Activated CD8-positive, alpha-beta T cell treated with anti-CD3 and anti-CD28 coated beads, Interleukin-2, amount 10 ng/mL, durations not matched to agents 7 days and 5 days (primary cell): ENCODE measurements at regions not wholly inside any gene's neighbourhood (a gene's known extent, or its start where the extent isn't known, plus 50 kb on each side); places are given as distances from the start of the nearest gene placed in this dataset.

Source experiments
- ATAC-seq: fragments of 150-1000 bp; cut with Tn5 transposase; one replicate; pipeline ENCODE4 v1.10.0; 2021; ENCODE audit warnings: moderate library complexity
- CTCF ChIA-PET: fragments of 350-600 bp; sonication (Branson Sonifier 250); formaldehyde crosslinking; loops from one replicate; lab custom pipeline; 2021; ENCODE audit warnings: antibody characterized with exemption; lab: Charles Lee
- POLR2A ChIA-PET: fragments of 350-600 bp; sonication (Branson Sonifier 250); formaldehyde crosslinking; loops from one replicate; lab custom pipeline; 2021; ENCODE audit warnings: antibody characterized with exemption; lab: Charles Lee
- DNase-seq: peaks from one replicate; pipeline ENCODE4 v3.0.0-alpha.2; 2020
- H3K27ac Mint-ChIP-seq: one replicate; pipeline ENCODE4 v1.8.0; 2021; ENCODE audit warnings: mild to moderate bottlenecking, mixed read lengths
- H3K27me3 Mint-ChIP-seq: one replicate; pipeline ENCODE4 v1.8.0; 2021; ENCODE audit warnings: low read depth, mixed read lengths
- H3K36me3 Mint-ChIP-seq: one replicate; pipeline ENCODE4 v1.8.0; 2021; ENCODE audit warnings: low read depth, mixed read lengths
- H3K4me1 Mint-ChIP-seq: one replicate; pipeline ENCODE4 v1.8.0; 2021; ENCODE audit warnings: low read depth, mixed read lengths
- H3K4me3 Mint-ChIP-seq: one replicate; pipeline ENCODE4 v1.8.0; 2021; ENCODE audit warnings: mild to moderate bottlenecking, mixed read lengths
- H3K9me3 Mint-ChIP-seq: one replicate; pipeline ENCODE4 v1.8.0; 2022; ENCODE audit warnings: mixed read lengths; ENCODE audit not compliant: insufficient read depth

DNA sequence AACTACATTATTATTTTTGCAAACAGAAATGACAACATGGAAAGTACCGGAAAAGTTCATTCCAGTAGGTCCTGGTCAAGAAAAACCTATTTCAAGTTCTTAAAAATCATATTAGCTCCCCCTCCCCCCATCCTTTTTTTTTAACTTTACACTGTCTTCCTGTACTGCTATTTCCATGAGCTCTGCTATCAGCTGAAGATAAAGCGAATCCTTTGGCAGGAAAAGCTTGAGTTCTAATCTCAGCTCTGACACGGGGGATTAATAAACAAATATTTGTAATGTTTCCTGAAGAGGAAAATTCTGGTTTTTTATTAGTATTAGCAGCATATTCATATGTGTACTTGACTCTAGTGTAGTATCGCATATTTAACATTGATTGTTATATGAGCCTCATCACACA lies 190.7 kb upstream of the ESRRG start:
- H3K27ac Mint-ChIP-seq, result no peak overlapping the region
- no peak overlapping the region for H3K4me3 Mint-ChIP-seq
- H3K36me3 Mint-ChIP-seq, result no peaks in the 10 kb centered on the region
- CTCF ChIA-PET, result no interaction called here
- POLR2A ChIA-PET, result no interaction called here
- H3K27me3 Mint-ChIP-seq, result no peaks in the 10 kb centered on the region
- ATAC-seq (no peak), DNase-seq (no peak)
- no peaks in the 10 kb centered on the region for H3K9me3 Mint-ChIP-seq
- H3K4me1 Mint-ChIP-seq, result no peaks in the 10 kb centered on the region

DNA sequence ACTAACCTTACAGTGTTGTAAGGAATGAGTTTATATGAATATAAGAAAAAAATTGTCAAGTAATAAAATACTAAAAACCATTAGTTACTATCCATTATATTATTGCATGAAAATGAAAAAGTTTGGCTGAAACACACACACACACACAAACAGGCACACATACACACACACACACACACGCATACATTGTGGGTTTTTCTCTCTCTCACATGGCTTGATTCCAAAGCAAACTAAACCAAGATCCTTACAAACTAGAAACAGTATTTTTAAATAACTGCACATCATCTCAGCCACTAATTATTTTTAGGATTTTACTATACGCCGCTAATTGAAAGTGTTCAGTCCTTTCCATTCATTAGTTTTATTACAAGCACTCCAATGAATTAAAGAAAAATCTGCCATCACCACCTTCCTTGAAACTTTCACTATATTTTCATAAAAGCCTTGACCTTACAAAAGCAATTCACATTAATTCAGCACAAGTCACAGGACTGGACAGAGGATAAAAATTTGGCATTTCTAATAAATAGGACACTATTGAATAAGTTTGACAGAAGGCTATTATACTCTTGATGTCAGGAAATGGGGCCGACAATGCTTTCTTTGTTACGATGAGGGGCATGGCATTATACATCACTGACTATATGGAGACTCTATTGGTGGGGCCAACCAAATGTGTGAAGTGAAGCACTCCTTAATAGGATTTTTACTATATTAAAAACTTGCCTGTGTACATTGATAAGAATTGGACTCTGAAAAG lies 187.0 kb upstream of the ESRRG start:
- DNase-seq (no peak), ATAC-seq (no peak)
- CTCF ChIA-PET, result no interaction called here
- no peaks in the 10 kb centered on the region for H3K4me1 Mint-ChIP-seq
- H3K27ac Mint-ChIP-seq, result no peak overlapping the region
- H3K36me3 Mint-ChIP-seq, result no peaks in the 10 kb centered on the region
- H3K4me3 Mint-ChIP-seq, result no peak overlapping the region
- H3K27me3 Mint-ChIP-seq, result no peaks in the 10 kb centered on the region
- H3K9me3 Mint-ChIP-seq, result no peaks in the 10 kb centered on the region
- POLR2A ChIA-PET, result no interaction called here

DNA sequence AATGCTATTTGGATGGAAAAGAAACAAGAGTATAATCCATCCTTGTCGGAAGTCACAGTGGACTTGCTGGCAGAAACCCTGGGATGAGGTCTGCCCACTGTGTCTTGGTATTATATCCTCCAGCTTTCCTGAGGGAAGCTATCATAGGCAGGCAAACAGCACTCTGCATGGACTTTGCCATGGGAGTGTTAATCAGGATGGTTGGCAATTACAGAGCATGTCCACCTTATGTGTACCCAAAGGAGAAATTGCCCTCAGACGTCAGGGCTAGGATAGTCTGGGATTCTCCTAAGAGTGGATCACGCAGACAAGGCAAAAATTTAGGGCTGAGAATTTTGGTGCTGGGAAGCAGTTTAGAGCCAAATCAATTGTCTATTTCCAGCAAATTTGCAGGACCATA lies 184.9 kb upstream of the ESRRG start:
- ChIA-PET POLR2A (no interaction called here), CTCF (no interaction called here)
- H3K4me1 Mint-ChIP-seq, result no peaks in the 10 kb centered on the region
- no peak for ATAC-seq
- no peaks in the 10 kb centered on the region for H3K9me3 Mint-ChIP-seq
- no peak overlapping the region for H3K4me3 Mint-ChIP-seq
- H3K36me3 Mint-ChIP-seq, result no peaks in the 10 kb centered on the region
- no peak overlapping the region for H3K27ac Mint-ChIP-seq
- no peak for DNase-seq
- no peaks in the 10 kb centered on the region for H3K27me3 Mint-ChIP-seq

DNA sequence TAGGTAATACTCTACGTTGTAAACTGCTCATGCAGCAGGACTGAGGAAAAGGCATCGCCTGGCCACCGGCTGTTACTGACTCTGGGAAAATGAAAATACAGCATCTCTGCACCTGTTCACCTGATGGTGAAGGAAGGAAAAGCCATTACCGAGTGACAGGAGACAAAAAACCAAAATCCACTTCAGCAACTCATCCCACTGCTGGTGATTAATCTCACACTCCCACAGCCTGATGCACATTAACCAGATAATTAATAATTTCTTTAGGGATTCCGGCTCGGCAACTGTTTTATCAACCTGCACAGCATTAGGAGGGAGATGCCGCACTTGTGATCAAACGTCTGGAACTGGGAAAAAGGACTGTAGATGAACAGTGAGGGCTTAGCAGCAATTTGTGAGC lies 183.9 kb upstream of the ESRRG start:
- no peaks in the 10 kb centered on the region for H3K9me3 Mint-ChIP-seq
- POLR2A ChIA-PET, result no interaction called here

DNA sequence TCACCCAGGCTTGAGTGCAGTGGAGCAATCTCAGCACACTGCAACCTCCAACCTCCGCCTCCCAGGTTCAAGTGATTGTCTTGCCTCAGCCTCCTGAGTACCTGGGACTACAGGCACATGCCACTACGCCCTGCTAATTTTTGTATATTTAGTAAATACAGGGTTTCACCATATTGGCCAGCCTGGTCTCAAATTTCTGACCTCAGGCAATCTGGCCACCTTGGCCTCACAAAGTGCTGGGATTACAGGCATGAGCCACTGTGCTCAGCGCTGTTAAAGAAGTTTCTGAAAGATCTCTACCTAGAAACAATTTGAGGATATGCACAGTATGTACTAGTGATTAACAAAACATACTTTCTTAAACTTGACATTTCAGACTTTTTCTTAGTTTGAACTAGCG lies 182.6 kb upstream of the ESRRG start:
- Mint-ChIP-seq H3K4me1 (no peaks in the 10 kb centered on the region), H3K4me3 (no peak overlapping the region), H3K27me3 (no peaks in the 10 kb centered on the region), H3K27ac (no peak overlapping the region), H3K36me3 (no peaks in the 10 kb centered on the region), H3K9me3 (no peaks in the 10 kb centered on the region)
- ATAC-seq (no peak), DNase-seq (no peak)
- POLR2A ChIA-PET, result no interaction called here
- CTCF ChIA-PET, result no interaction called here

More for the DNA sequence above, 183.9 kb upstream of the ESRRG start:
- Mint-ChIP-seq H3K4me3 (no peak overlapping the region), H3K27ac (no peak overlapping the region), H3K27me3 (no peaks in the 10 kb centered on the region), H3K4me1 (no peaks in the 10 kb centered on the region), H3K36me3 (no peaks in the 10 kb centered on the region)
- ATAC-seq (no peak), DNase-seq (no peak)
- CTCF ChIA-PET, result no interaction called here

DNA sequence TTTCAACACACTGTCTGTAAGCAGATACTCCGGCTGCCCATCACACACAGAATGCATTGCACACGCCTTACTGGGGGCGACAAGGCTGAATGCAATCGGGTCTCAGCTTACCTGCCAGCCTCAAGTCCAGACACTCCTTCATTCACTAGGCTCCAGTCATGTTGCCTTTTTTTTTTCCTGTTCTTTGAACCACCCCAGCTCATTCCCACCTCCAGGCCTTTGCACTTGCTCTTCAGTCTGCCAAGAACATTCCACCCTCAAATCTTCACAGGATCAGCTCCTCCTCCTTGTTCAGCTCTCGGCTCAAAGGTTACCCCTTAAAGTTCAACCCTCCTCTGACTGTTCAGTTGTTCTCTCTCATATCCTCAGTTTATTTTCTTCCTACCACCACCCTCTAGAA lies 181.9 kb upstream of the ESRRG start:
- ChIA-PET CTCF (no interaction called here), POLR2A (no interaction called here)
- H3K27ac Mint-ChIP-seq, result no peak overlapping the region
- H3K4me1 Mint-ChIP-seq, result no peaks in the 10 kb centered on the region
- H3K9me3 Mint-ChIP-seq, result no peaks in the 10 kb centered on the region
- H3K36me3 Mint-ChIP-seq, result no peaks in the 10 kb centered on the region
- H3K4me3 Mint-ChIP-seq, result no peak overlapping the region
- no peak for DNase-seq
- H3K27me3 Mint-ChIP-seq, result no peaks in the 10 kb centered on the region
- ATAC-seq, result no peak

DNA sequence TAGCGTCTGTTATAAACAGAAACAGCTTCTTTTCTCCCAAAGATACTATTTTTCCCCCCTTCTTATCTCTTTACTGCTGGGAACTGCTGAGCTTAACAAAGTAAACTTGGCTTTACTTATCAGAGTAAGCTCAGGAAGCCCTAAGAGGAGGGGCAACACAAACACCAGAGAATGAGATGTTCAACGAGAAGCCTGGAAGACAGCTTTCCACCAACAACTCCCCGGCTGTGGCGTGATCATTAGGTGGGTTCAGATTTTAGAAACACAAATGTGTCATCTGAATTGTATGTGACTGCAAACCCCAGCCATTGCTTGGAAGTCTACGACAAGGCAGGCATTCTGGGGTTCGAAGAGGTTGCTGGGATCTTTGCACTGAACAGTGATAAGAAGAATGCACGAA lies 181.2 kb upstream of the ESRRG start:
- no peaks in the 10 kb centered on the region for H3K36me3 Mint-ChIP-seq
- DNase-seq (no peak), ATAC-seq (no peak)
- ChIA-PET POLR2A (no interaction called here), CTCF (no interaction called here)
- no peaks in the 10 kb centered on the region for H3K4me1 Mint-ChIP-seq
- H3K9me3 Mint-ChIP-seq, result no peaks in the 10 kb centered on the region
- H3K27me3 Mint-ChIP-seq, result no peaks in the 10 kb centered on the region
- no peak overlapping the region for H3K27ac Mint-ChIP-seq
- no peak overlapping the region for H3K4me3 Mint-ChIP-seq

DNA sequence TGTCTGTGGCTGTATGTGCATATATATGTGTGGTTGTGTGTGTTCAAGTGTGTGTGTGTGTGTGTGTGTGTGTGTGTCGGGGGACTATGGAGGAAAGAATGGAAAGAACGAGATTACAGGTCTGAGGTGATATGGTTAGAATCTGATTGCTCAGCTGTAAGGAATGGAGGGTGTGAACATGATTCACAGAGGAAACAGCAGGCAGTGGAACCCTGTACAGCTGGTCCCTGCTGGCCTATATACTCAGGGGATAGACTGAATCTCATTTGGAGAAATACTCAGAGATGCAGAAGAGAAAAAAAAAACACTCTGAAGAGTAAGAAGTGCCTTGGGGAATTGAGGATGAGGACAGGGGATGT lies 180.1 kb upstream of the ESRRG start:
- Mint-ChIP-seq H3K4me3 (no peak overlapping the region), H3K36me3 (no peaks in the 10 kb centered on the region), H3K4me1 (no peaks in the 10 kb centered on the region), H3K9me3 (no peaks in the 10 kb centered on the region), H3K27ac (no peak overlapping the region), H3K27me3 (no peaks in the 10 kb centered on the region)
- ATAC-seq (no peak), DNase-seq (no peak)
- ChIA-PET CTCF (no interaction called here), POLR2A (no interaction called here)

DNA sequence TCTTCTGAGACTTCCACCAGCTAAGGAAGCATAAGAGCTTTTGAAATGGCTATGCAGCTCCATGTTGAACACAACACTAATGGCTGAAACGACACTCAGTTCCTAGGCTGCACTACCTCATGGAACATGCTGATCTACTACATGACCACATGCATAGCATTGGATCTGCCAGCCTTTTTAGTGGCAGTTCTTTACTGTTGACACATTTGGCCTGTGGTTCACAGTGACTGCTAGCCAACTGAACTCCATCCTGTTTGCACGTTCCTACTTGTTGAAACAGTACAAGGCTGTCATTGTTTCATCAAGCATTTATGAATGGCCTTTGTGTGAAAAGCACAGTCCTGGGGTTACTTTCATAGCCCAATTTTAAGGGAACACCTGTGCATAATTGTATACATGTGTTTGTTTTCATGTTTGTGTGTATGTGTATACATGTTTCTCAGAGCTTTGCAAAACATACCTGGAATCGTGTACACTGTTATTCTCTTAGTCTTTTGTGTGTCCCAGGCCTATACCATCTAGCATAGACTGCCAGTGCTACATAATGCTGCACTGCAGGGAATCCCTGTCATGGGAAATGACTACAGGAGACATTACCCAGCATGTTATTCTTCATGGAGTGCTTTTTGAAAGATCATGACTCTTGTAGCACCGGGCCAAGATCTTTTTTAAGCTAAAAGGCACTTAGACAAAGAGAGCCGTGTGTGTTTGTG lies 179.6 kb upstream of the ESRRG start:
- H3K36me3 Mint-ChIP-seq, result no peaks in the 10 kb centered on the region
- POLR2A ChIA-PET, result no interaction called here
- H3K27ac Mint-ChIP-seq, result no peak overlapping the region
- no peaks in the 10 kb centered on the region for H3K4me1 Mint-ChIP-seq
- no peaks in the 10 kb centered on the region for H3K27me3 Mint-ChIP-seq
- ATAC-seq, result no peak
- no peaks in the 10 kb centered on the region for H3K9me3 Mint-ChIP-seq
- H3K4me3 Mint-ChIP-seq, result no peak overlapping the region
- no peak for DNase-seq
- CTCF ChIA-PET, result no interaction called here

- DNase-seq, result no peak
- no peak for ATAC-seq
- Mint-ChIP-seq H3K9me3 (peaks cover 1% of the 10 kb centered on the region), H3K4me1 (no peaks in the 10 kb centered on the region), H3K4me3 (no peak overlapping the region), H3K27me3 (no peaks in the 10 kb centered on the region), H3K27ac (no peak overlapping the region), H3K36me3 (no peaks in the 10 kb centered on the region)
- ChIA-PET POLR2A (no interaction called here), CTCF (no interaction called here)
Measured at GRCh38 chr1:216900116-216900620, 176.9 kb upstream of the ESRRG start.

DNA sequence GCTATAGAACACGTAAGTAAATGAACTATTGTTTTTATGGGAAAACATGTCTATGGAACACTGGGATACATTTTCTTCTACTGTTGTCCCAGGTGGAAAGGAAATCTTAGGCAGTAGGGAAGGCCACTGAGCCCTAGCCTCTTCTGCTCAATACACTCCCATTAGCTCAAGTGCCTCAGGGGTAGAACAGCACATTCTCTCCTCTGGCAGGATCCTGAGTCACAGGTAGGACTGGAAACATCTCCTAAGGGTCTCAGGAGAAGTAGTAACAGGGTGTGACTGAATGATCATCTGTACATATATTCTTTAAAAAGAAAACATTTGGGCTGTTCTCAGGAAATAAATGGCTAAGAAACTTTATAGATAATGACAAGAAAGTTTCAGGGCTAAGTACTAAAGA lies 175.6 kb upstream of the ESRRG start:
- Mint-ChIP-seq H3K36me3 (no peaks in the 10 kb centered on the region), H3K27ac (no peak overlapping the region), H3K27me3 (no peaks in the 10 kb centered on the region), H3K4me1 (no peaks in the 10 kb centered on the region), H3K4me3 (no peak overlapping the region), H3K9me3 (peaks cover 3% of the 10 kb centered on the region)
- ATAC-seq, result no peak
- DNase-seq, result no peak
- ChIA-PET CTCF (no interaction called here), POLR2A (no interaction called here)

DNA sequence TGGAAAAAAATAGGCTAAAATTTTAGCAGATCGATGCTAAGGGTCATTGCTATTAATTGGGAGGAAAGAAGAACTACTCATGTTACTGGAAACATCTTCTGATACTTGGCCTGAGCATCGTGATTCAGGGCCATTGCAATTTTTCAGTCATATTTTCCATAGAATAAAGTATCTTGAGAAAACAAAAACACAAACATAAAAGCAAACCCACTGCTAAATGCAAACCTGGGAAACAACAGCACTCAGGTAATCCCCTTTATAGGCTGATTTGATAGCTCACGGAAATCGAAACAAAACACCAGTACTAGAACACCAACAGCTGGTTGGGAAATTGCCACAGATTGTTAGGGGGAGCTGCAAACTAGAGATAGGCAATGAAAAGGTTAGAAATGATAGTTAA lies 172.9 kb upstream of the ESRRG start:
- ChIA-PET POLR2A (no interaction called here), CTCF (no interaction called here)

More for the DNA sequence above, 172.9 kb upstream of the ESRRG start:
- DNase-seq (no peak), ATAC-seq (no peak)
- H3K9me3 Mint-ChIP-seq, result peaks cover 3% of the 10 kb centered on the region
- no peak overlapping the region for H3K27ac Mint-ChIP-seq
- H3K27me3 Mint-ChIP-seq, result no peaks in the 10 kb centered on the region
- H3K4me3 Mint-ChIP-seq, result no peak overlapping the region
- no peaks in the 10 kb centered on the region for H3K36me3 Mint-ChIP-seq
- no peaks in the 10 kb centered on the region for H3K4me1 Mint-ChIP-seq
